Occipital lobe (tissue), 1 donor: ENCODE measurements at regions not wholly inside any gene's neighbourhood (a gene's known extent, or its start where the extent isn't known, plus 50 kb on each side); places are given as distances from the start of the nearest gene placed in this dataset.
"Not testable (repeated sequence)": the region's sequence is repeated elsewhere in the genome, so short reads cannot be mapped to it uniquely, and the experiment has no call there.

Source experiments
- DNase-seq: peaks from one replicate; lab custom pipeline; 2025; lab: John Stamatoyannopoulos, UW

DNA sequence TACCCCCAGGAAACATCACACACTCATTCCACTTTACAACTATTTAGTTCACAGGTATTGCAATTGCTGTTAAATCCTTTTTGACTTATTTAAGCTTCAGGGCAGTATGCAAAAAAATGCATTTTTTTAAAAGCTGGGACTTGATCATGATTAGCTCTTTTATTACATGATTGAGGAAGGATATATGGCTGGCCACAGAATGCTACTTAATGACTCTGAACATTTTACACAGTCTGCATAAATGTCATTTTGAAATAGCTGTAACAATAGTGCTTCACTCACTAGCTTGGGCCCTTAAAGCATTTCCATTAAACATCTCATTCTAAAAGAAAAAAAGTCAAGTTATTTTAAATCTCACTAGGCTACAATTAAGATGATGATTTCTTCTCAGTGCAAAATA lies 429.7 kb downstream of the FRK start:
- no peak for DNase-seq

- DNase-seq, result no peak
Measured at GRCh38 chr6:115630424-115631024, 430.2 kb downstream of the FRK start.

DNA sequence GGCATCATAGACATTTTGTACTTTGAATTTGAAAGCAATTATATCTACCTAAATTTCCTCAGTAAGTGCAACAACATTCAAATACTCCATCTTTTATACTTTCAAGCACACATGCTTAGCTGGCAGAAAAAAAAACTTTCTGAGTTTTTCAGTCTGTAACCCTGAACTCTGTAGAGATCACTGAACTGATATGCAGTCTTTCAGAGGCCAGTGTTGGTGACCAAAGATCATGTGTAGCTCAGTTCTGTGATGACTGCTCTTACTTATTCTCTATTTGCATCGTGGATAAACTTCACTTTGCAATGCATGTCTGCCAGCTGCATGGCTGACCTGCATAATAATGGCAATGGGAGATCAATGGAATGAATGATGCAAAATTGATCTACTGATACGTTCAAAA lies 431.3 kb downstream of the FRK start:
- DNase-seq, result no peak

DNA sequence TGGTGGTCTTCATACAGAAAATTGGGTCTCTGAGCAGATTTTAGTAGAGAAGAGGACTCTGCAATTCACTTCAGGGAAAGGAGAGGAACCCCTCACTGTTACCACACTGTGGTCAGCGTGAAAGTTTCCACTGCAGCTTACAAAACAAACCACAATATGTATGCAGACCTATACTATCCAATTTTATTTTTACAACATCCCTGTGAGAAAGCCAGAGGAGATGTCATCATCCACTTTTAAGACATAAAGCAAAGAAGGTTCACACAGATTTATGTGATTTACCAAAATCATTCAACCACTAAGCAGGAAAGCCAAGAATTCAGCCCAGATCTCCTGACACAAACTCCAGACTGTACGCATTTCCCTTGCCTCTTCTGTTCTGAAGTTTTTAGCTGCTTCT lies 442.4 kb downstream of the FRK start:
- no peak for DNase-seq

- no peak for DNase-seq
Measured at GRCh38 chr6:115617031-115617430, 443.7 kb downstream of the FRK start.

DNA sequence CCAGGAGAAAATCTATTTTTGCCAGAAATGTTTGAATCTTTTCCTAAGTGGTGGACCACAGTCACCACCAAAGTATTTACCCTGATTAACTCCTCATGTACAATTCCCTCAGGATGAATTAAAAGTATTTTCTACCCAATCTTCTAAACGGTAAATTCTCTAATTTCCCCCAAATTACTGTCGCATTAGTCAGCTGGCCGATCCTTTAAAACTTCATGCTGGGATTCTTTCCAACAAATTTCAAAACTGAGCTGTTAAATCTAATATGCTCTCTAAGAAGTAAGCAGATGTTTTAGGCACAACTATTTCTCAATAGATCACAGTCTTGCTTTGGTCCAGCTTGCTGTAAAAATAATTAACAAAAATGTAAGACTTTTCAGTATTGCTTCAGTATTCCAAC lies 447.2 kb downstream of the FRK start:
- DNase-seq, result no peak

- DNase-seq, result no peak
Measured at GRCh38 chr6:115612796-115613479, 447.8 kb downstream of the FRK start.

DNA sequence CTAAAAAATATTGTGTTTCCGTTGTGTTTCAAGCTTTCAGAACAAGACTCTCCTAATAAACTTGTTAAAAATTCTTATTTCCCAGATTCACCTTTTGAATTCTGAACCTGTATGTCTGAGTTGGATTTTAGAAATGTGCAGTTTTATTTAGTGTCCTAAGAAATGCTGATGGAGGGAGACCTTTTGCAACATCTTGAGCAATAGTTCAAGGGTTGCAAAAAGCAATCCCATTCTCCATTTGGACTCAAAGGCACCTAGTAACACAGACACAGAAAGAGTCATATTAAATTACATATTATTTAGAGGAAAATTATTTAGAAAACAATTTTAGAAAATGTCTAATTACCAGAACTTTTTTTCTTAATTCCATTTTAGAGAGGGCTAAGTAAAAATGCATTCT lies 448.5 kb downstream of the FRK start:
- no peak for DNase-seq

DNA sequence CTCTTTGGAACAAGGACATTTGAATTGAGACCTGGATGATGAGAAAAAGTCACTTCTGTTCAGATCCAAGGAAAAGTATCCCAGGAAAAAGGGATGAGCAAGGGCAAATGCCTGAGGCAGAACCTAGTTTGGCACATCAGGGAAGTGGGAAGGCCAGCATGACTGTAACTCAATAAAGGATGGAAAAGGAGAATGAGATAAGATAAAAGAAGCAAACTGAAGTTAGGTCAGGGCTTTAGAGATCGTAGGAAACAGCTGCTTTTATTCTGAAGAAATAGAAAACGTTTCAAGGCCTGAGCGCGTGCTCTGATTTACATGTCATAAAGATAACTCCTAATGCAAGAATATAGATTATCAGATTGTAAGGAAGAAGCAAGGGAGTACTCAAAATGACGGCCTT lies 450.0 kb downstream of the FRK start:
- no peak for DNase-seq

- DNase-seq, result no peak
Measured at GRCh38 chr6:115609111-115609510, 451.6 kb downstream of the FRK start.

DNA sequence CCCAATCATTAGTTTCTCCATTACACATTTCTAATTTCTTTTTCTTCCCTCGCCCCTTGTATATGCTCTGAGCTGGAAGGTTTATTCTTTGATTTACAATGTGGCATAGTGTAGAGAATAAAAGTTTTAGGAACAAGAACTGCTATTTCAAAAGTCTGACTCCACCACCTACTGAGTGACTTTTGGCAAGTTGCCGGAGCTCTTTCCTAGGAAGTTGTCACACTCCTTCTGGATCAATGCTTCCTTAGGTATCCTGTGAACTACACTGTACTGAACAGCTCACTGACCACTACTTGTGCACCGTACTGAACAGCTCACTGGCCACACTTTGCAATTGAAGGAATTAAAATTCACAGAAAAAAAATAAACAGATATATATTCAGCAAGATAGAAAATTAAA lies 458.2 kb downstream of the FRK start:
- DNase-seq, result no peak

DNA sequence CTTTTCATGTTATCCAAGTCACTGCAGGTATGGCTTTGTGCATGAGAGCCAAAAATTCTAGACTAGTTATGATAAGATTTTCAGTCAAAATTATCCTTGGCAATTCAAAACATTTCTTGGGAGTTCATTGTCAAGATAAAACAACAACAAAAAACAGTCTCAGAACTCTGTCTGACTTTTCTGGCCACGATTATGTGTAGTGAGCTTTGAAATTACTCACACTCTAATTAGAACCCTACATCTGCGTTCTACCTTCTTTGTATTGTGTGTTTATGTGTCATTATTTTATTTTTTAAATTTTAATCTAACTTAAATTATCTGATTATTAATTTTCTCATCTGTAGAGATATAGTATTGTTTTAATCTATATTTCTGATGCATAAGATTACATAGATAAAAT lies 459.2 kb downstream of the FRK start:
- DNase-seq, result no peak

DNA sequence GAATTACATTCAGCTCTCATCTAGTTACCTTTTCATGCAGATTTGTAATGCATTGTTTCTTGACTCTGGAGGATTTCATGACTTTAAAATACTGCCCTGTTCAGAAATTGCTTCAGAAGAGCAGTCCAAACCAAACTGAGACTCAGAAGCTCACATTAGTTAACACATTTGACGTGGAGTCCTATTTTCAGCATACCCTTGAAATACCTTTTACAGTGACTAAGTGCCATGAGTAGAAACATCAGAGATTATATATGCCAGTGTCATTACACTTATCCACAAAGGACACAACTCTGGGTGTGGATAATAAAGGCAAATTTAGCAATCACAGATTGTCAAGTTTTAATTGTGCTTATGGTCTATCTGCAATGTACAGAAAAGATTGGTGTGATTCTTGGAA lies 459.6 kb downstream of the FRK start:
- no peak for DNase-seq

DNA sequence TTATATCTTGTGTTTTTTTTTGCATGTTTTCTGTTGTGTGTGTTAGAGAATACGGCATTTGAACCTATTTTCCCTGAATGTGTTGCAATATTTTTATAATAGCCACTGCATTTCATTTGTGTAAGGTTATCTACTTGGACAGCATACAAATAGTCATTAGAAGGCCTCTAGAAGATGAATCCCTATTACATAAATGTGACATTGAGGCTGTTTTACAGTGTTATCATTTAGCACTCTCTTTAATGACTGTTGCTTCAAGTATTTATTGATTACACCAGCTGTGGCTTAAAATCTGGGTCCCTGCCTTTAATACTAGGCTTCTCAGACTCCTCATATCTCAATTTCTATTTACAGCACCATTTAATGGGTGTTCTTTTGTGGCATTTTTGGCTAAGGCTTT lies 465.8 kb downstream of the FRK start:
- no peak for DNase-seq

DNA sequence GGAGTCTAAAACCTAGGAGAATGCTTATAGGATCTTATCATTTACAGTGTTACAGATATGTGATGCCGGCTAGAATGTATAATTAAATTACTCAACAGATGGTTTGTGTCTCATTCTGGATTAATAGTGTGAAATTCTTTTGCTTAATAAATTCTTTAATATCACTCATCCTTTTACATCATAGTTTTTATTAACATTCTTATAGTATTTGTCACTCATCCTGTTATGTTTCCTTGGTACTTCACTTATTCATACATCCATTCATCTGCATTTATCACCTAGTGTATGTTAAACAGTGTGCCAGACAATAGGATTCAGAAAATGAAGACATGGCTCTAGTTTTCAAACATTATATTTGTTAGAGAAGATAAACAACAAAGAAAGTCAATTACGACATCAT lies 468.7 kb downstream of the FRK start:
- no peak for DNase-seq

GRCh38 chr6:115589072-115589471 lies 471.6 kb downstream of the FRK start:
- not testable (repeated sequence) for DNase-seq

DNA sequence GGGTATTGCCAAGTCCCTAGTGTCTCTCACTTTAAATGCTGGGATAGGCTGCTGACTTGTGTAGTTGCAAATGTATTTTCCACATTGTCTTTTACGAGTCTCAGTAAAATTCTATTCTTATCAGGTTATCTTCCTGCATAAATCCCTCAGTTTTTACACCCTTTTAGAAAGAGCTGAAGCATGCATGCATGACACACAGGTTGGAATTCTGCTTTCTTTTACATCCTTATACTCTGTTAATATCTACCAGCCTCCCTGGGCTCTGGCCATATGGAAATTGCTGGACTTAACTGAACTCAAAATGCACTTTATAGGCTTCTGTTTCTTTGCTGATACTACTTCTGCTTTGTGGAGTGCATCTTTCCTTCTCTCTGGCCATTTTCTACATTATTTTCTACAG lies 477.4 kb downstream of the FRK start:
- no peak for DNase-seq

DNA sequence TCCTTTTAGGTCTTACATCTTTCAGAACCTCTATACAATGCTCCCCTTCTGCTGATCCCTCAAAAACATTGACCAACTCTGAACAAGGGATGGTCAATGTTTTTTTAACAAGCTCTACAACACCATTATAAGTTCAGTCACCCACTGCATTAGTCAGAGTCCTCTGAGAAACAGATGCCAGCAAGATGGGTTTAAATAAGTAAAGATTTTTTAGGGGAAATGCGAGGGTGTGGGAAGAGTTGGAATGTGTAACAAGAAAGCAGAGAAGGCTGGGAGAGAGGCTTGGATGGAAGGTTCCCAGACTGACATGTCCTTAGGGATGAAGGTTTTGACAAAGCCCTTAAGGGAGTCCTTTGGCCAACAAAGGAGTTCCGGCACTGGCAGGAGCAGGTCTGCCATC lies 478.3 kb downstream of the FRK start:
- no peak for DNase-seq

- DNase-seq, result not testable (repeated sequence)
Measured at GRCh38 chr6:115579565-115579964, 481.1 kb downstream of the FRK start.

DNA sequence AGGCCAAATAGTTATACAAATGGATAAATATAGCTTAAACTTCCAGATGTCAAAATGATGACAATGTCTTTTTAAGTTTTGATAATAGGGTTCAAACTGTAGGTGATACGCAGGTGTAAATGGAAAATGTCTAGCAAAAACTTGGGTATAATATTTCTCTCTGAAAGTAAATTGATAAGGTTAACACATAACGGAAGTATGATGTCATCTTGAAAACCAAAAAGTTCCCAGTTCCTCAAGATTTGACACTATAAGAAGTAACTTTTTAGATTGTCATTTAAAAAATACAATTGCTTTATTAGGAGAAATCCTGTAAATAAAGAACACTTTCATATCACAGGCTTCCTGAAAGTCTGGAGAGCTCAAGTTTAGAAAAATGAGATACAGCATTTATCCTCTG lies 483.4 kb downstream of the FRK start:
- DNase-seq, result no peak

GRCh38 chr6:115575285-115575684 lies 485.4 kb downstream of the FRK start:
- DNase-seq, result no peak

- DNase-seq, result no peak
Measured at GRCh38 chr6:115573861-115574260, 486.8 kb downstream of the FRK start.

DNA sequence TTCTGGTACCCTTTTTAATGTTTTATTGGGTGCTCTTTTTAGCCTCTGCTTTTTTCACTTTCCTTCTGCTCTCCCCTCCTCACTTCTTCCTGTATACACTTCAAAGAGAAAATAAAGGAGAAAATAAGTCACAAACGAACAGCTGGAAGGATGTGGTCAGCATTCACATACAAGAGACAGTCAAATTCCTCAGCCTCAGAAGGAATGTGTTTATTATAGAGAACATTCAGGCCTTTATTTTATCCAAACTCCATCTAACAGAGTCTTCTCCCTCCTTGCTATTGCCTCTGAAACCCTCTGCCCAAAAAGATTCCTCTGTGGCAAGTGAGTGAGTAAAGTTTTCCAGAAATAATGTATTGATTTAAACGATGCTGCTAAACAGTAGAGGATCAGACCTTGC lies 490.4 kb downstream of the FRK start:
- no peak for DNase-seq

GRCh38 chr6:115554060-115554459 lies 506.6 kb downstream of the FRK start:
- no peak for DNase-seq
